HEK293 (cell line): ENCODE measurements at regions not wholly inside any gene's neighbourhood (a gene's known extent, or its start where the extent isn't known, plus 50 kb on each side); places are given as distances from the start of the nearest gene placed in this dataset.

ENCODE experiments used
- CTCF ChIA-PET: fragments of 350-600 bp; formaldehyde crosslinking; extraction: SDS; loops from one replicate; lab custom pipeline; 2021; ENCODE audit warnings: antibody characterized with exemption; lab: Yijun Ruan, JAX
- POLR2A ChIA-PET: fragments of 300-600 bp; formaldehyde crosslinking; extraction: SDS; loops from one replicate; lab custom pipeline; 2020; ENCODE audit warnings: antibody characterized with exemption, inconsistent platforms; lab: Yijun Ruan, JAX
- H3K27ac ChIP-seq: fragments of 200-500 bp; sonication (Bioruptor generic); 2 replicates; pipeline ENCODE4 v1.5.1; 2014; ENCODE audit warnings: low read depth, low read length, control low read depth, inconsistent platforms; ENCODE audit errors: extremely low read depth
- H3K36me3 ChIP-seq, 2 experiments: fragments of 200-500 bp in 1 of 2; sonication (Bioruptor generic) in 1 of 2; 1 replicate in 1 of 2; 2 replicates in 1 of 2; pipeline ENCODE4 v1.5.1; 2014 to 2017; ENCODE audit warnings: inconsistent platforms in 2 of 2, low read length in 2 of 2; ENCODE audit not compliant: control insufficient read depth in 2 of 2, insufficient read depth in 1 of 2
- H3K4me1 ChIP-seq: fragments of 200-500 bp; sonication (Bioruptor generic); 2 replicates; pipeline ENCODE4 v1.5.1; 2014; ENCODE audit warnings: mild to moderate bottlenecking, low read length, inconsistent platforms; ENCODE audit not compliant: control insufficient read depth, insufficient read depth
- H3K4me3 ChIP-seq: 2 replicates; pipeline ENCODE4 v1.5.1; 2011; ENCODE audit warnings: low read depth, mild to moderate bottlenecking, control low read depth, low read length, moderate library complexity
- H3K9me3 ChIP-seq: fragments of 200-500 bp; sonication (Bioruptor generic); 2 replicates; pipeline ENCODE4 v1.5.1; 2014; ENCODE audit warnings: low read depth, low read length, inconsistent platforms; ENCODE audit not compliant: control insufficient read depth, insufficient read depth
- EGR2 ChIP-seq: fragments of 450-650 bp; formaldehyde crosslinking; IDR thresholded peaks from 2 replicates; pipeline ENCODE4 v1.5.1; 2016; ENCODE audit warnings: low read depth, missing biosample characterization, missing genetic modification characterization
- GLIS2 ChIP-seq: fragments of 450-650 bp; formaldehyde crosslinking; IDR thresholded peaks from 2 replicates; pipeline ENCODE4 v1.5.1; 2016; ENCODE audit warnings: missing biosample characterization, missing genetic modification characterization
- KLF8 ChIP-seq: fragments of 450-650 bp; formaldehyde crosslinking; IDR thresholded peaks from 2 replicates; pipeline ENCODE4 v1.5.1; 2016; ENCODE audit warnings: missing biosample characterization, missing genetic modification characterization
- PRDM6 ChIP-seq: fragments of 450-650 bp; formaldehyde crosslinking; IDR thresholded peaks from 2 replicates; pipeline ENCODE4 v1.5.1; 2017; ENCODE audit warnings: missing biosample characterization, missing genetic modification characterization
- REST ChIP-seq: fragments of 450-650 bp; formaldehyde crosslinking; IDR thresholded peaks from 2 replicates; pipeline ENCODE4 v1.5.1; 2016; ENCODE audit warnings: missing biosample characterization, missing genetic modification characterization
- SETDB1 ChIP-seq: IDR thresholded peaks from one replicate; pipeline ENCODE4 v1.6.1; 2017; ENCODE audit warnings: mild to moderate bottlenecking, low read length, moderate library complexity, mixed read lengths; ENCODE audit not compliant: insufficient read length
- ZBTB17 ChIP-seq: fragments of 450-650 bp; formaldehyde crosslinking; IDR thresholded peaks from 2 replicates; pipeline ENCODE4 v1.5.1; 2016; ENCODE audit warnings: missing biosample characterization, missing genetic modification characterization
- ZBTB20 ChIP-seq: fragments of 450-650 bp; formaldehyde crosslinking; IDR thresholded peaks from 2 replicates; pipeline ENCODE4 v1.5.1; 2016; ENCODE audit warnings: missing biosample characterization, missing genetic modification characterization
- ZNF112 ChIP-seq: fragments of 450-650 bp; formaldehyde crosslinking; IDR thresholded peaks from 2 replicates; pipeline ENCODE4 v1.5.0; 2017; ENCODE audit warnings: missing biosample characterization, missing genetic modification characterization
- ZNF274 ChIP-seq, 2 experiments: fragments of 200-500 bp in 1 of 2; fragments of 450-650 bp in 1 of 2; sonication (Bioruptor generic) in 1 of 2; formaldehyde crosslinking in 1 of 2; IDR thresholded peaks; 2 replicates each; pipeline versions ENCODE4 v1.5.1 to v1.6.1; 2014 to 2016; ENCODE audit warnings: borderline replicate concordance in 1 of 2, inconsistent platforms in 1 of 2, low read length in 1 of 2, missing biosample characterization in 1 of 2, missing genetic modification characterization in 1 of 2
- ZNF280C ChIP-seq: fragments of 450-650 bp; formaldehyde crosslinking; IDR thresholded peaks from 2 replicates; pipeline ENCODE4 v1.5.1; 2016; ENCODE audit warnings: missing biosample characterization, missing genetic modification characterization
- ZNF311 ChIP-seq: fragments of 450-650 bp; formaldehyde crosslinking; IDR thresholded peaks from 2 replicates; pipeline ENCODE4 v1.5.1; 2017; ENCODE audit warnings: missing biosample characterization, missing genetic modification characterization, borderline replicate concordance
- ZNF324 ChIP-seq: fragments of 450-650 bp; formaldehyde crosslinking; IDR thresholded peaks from 2 replicates; pipeline ENCODE4 v1.5.1; 2016; ENCODE audit warnings: missing biosample characterization, missing genetic modification characterization
- ZNF473 ChIP-seq: fragments of 450-650 bp; formaldehyde crosslinking; IDR thresholded peaks from 2 replicates; pipeline ENCODE4 v1.5.1; 2017; ENCODE audit warnings: missing biosample characterization, missing genetic modification characterization
- ZNF548 ChIP-seq: fragments of 450-650 bp; formaldehyde crosslinking; IDR thresholded peaks from 2 replicates; pipeline ENCODE4 v1.5.1; 2016; ENCODE audit warnings: missing biosample characterization, missing genetic modification characterization
- ZNF580 ChIP-seq: fragments of 450-650 bp; formaldehyde crosslinking; IDR thresholded peaks from 2 replicates; pipeline ENCODE4 v1.5.1; 2016; ENCODE audit warnings: missing biosample characterization, missing genetic modification characterization
- ZNF585B ChIP-seq: fragments of 450-650 bp; formaldehyde crosslinking; IDR thresholded peaks from 2 replicates; pipeline ENCODE4 v1.5.1; 2016; ENCODE audit warnings: missing biosample characterization, missing genetic modification characterization
- ZNF777 ChIP-seq: fragments of 450-650 bp; formaldehyde crosslinking; IDR thresholded peaks from 2 replicates; pipeline ENCODE4 v1.5.1; 2017; ENCODE audit warnings: missing biosample characterization, missing genetic modification characterization, borderline replicate concordance
- ZSCAN16 ChIP-seq: fragments of 450-650 bp; formaldehyde crosslinking; IDR thresholded peaks from 2 replicates; pipeline ENCODE4 v1.5.1; 2016; ENCODE audit warnings: missing biosample characterization, missing genetic modification characterization
- ZSCAN5A ChIP-seq: fragments of 450-650 bp; formaldehyde crosslinking; IDR thresholded peaks from 2 replicates; pipeline ENCODE4 v1.5.1; 2016; ENCODE audit warnings: missing biosample characterization, missing genetic modification characterization

- Histone ChIP-seq H3K9me3 (no peaks in the 10 kb centered on the region), H3K27ac (no peak overlapping the region), H3K4me1 (no peaks in the 10 kb centered on the region), H3K36me3 (no peaks in the 10 kb centered on the region), H3K4me3 (no peak overlapping the region)
- no peak for TF ChIP-seq SETDB1
- no peak for TF ChIP-seq REST
- no peak for TF ChIP-seq ZNF112 (tag by site-specific recombination)
- no peak for TF ChIP-seq ZNF280C
- TF ChIP-seq ZSCAN5A (tag by site-specific recombination), result no peak
- no peak for TF ChIP-seq ZSCAN16 (tag by site-specific recombination)
- no peak for TF ChIP-seq ZNF274 (IDR thresholded peaks at IDR 0.05; ENCODE audit: low read length)
- no peak for TF ChIP-seq ZNF274 (tag by site-specific recombination; IDR thresholded peaks at IDR 0.05; ENCODE audit: borderline replicate concordance)
- no peak for TF ChIP-seq PRDM6 (tag by site-specific recombination)
- TF ChIP-seq ZNF311 (tag by site-specific recombination), result no peak
- no peak for TF ChIP-seq ZNF324 (tag by site-specific recombination)
- no peak for TF ChIP-seq KLF8 (tag by site-specific recombination)
- TF ChIP-seq ZNF473 (tag by site-specific recombination), result no peak
- TF ChIP-seq EGR2, result no peak
- TF ChIP-seq ZBTB17, result no peak
- TF ChIP-seq ZBTB20 (tag by site-specific recombination), result no peak
- TF ChIP-seq ZNF580, result no peak
- TF ChIP-seq ZNF548 (tag by site-specific recombination), result no peak
- no peak for TF ChIP-seq GLIS2 (tag by site-specific recombination)
- TF ChIP-seq ZNF777, result no peak
- TF ChIP-seq ZNF585B, result no peak
- ChIA-PET CTCF (interaction anchor here (0.6 kb wide), 1 partner anchor 567 kb away, joined by 3 read pairs; no protein-coding TSS in a partner anchor), POLR2A (no interaction called here)
These were observed 489.1 kb downstream of the RMST start for GRCh38 chr12:97951717-97952116.
